Activated naive CD8-positive, alpha-beta T cell (primary cell): ENCODE measurements at regions not wholly inside any gene's neighbourhood (a gene's known extent, or its start where the extent isn't known, plus 50 kb on each side); places are given as distances from the start of the nearest gene placed in this dataset.

Experiments used
- H3K27ac Mint-ChIP-seq: one replicate; pipeline ENCODE4 v1.8.0; 2021; ENCODE audit warnings: mixed read lengths
- H3K27me3 Mint-ChIP-seq: one replicate; pipeline ENCODE4 v1.8.0; 2021; ENCODE audit warnings: mixed read lengths
- H3K36me3 Mint-ChIP-seq: one replicate; pipeline ENCODE4 v1.8.0; 2021; ENCODE audit warnings: mixed read lengths
- H3K4me1 Mint-ChIP-seq: one replicate; pipeline ENCODE4 v1.8.0; 2021; ENCODE audit warnings: low read depth, mixed read lengths
- H3K4me3 Mint-ChIP-seq: one replicate; pipeline ENCODE4 v1.8.0; 2021; ENCODE audit warnings: mild to moderate bottlenecking, mixed read lengths
- H3K9me3 Mint-ChIP-seq: one replicate; pipeline ENCODE4 v1.8.0; 2021; ENCODE audit warnings: low read depth, mixed read lengths

DNA sequence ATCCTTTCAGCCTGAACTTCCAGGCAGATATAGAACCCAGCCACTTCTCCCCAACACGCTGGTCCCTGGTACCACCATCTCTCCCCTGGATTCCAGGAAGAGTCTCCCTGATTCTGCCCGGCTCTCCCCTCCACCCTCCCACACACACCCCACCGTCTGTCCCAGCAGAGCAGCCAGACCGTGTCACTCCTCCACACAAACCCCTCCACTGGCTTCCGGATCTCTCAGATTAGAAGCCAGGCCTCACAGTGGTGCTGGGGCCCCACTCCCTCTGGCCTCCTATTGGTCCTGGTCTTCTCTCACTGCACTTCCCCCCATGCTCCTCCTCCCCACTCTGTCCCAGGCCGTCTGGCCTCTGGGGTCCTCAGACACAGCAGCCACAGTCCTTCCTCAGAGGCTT is 52.4 kb upstream of the CDKN3 start:
- Mint-ChIP-seq H3K9me3 (no peaks in the 10 kb centered on the region), H3K27ac (no peak overlapping the region), H3K4me3 (no peak overlapping the region), H3K36me3 (no peaks in the 10 kb centered on the region), H3K27me3 (peaks cover 4% of the 10 kb centered on the region), H3K4me1 (no peaks in the 10 kb centered on the region)

DNA sequence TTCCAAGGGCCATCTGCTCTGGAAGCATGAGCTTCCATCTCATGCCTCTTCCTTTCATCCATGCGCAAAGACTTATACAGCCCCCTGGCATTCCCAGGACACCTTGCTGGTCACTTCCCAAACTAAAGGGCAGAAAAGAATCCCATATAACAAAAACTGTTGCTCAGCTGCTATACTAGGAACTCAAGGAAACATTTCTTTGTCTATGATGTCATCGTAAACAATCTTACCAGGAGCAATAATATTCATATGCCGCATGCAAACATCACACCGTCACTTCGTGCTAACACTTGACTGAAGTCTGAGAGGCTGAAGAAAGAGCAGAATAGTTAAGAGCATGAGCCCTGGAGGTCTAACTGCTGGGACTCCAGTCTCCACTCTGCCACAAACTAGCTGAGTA is 50.5 kb upstream of the CDKN3 start:
- Mint-ChIP-seq H3K4me3 (no peak overlapping the region), H3K27me3 (peaks cover 6% of the 10 kb centered on the region), H3K36me3 (no peaks in the 10 kb centered on the region), H3K9me3 (no peaks in the 10 kb centered on the region), H3K4me1 (no peaks in the 10 kb centered on the region), H3K27ac (no peak overlapping the region)
